Neuron (in vitro differentiated cells): ENCODE measurements at regions not wholly inside any gene's neighbourhood (a gene's known extent, or its start where the extent isn't known, plus 50 kb on each side); places are given as distances from the start of the nearest gene placed in this dataset.

Source experiments
- H2AFZ ChIP-seq: one replicate; pipeline ENCODE4 v1.6.1; 2013; ENCODE audit warnings: low read depth, mild to moderate bottlenecking, inconsistent platforms, low read length, moderate library complexity
- H3K27me3 ChIP-seq: one replicate; pipeline ENCODE4 v1.6.1; 2013; ENCODE audit warnings: low read length; ENCODE audit not compliant: insufficient read depth
- H3K36me3 ChIP-seq: one replicate; pipeline ENCODE4 v1.6.1; 2013; ENCODE audit warnings: low read length; ENCODE audit not compliant: insufficient read depth
- H3K4me1 ChIP-seq: one replicate; pipeline ENCODE4 v1.6.1; 2013; ENCODE audit warnings: low read length; ENCODE audit not compliant: insufficient read depth
- H3K4me3 ChIP-seq: 2 replicates; pipeline ENCODE4 v1.5.1; 2013; ENCODE audit warnings: mild to moderate bottlenecking, low read length, moderate library complexity
- H3K9me3 ChIP-seq: one replicate; pipeline ENCODE4 v1.6.1; 2013; ENCODE audit warnings: low read length

- H3K4me3 ChIP-seq, result no peak overlapping the region
- H2AFZ ChIP-seq, result no peak overlapping the region
- H3K27me3 ChIP-seq, result no peaks in the 10 kb centered on the region
- no peaks in the 10 kb centered on the region for H3K36me3 ChIP-seq
- H3K9me3 ChIP-seq, result no peaks in the 10 kb centered on the region
- H3K4me1 ChIP-seq, result no peaks in the 10 kb centered on the region
These were observed 603.4 kb upstream of the CDH11 start for GRCh38 chr16:65725156-65725845.

GRCh38 chr16:65722429-65722828 is 600.6 kb upstream of the CDH11 start:
- Histone ChIP-seq H2AFZ (no peak overlapping the region), H3K4me1 (no peaks in the 10 kb centered on the region), H3K27me3 (no peaks in the 10 kb centered on the region), H3K36me3 (no peaks in the 10 kb centered on the region), H3K4me3 (no peak overlapping the region), H3K9me3 (no peaks in the 10 kb centered on the region)

DNA sequence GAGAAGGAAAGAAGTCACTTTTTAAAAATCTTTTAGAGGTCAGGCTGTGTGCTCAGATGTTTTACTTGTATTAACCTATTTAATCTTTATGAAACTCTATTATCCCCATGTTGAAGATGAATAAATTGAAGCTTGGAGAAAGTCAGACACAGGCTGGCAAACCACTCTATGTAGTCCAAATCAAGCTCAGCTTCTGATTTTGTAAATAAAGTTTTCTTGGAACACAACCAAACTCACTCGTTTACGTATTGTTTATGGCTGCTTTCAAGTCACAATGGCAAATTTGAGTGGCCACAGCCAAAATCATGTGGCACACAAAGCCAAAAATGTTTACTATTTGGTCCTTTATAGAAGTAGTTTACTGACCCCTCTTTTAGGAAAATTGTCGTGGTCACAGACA is 596.0 kb upstream of the CDH11 start:
- Histone ChIP-seq H2AFZ (no peak overlapping the region), H3K36me3 (no peaks in the 10 kb centered on the region), H3K4me3 (no peak overlapping the region), H3K9me3 (no peaks in the 10 kb centered on the region), H3K27me3 (no peaks in the 10 kb centered on the region), H3K4me1 (no peaks in the 10 kb centered on the region)

DNA sequence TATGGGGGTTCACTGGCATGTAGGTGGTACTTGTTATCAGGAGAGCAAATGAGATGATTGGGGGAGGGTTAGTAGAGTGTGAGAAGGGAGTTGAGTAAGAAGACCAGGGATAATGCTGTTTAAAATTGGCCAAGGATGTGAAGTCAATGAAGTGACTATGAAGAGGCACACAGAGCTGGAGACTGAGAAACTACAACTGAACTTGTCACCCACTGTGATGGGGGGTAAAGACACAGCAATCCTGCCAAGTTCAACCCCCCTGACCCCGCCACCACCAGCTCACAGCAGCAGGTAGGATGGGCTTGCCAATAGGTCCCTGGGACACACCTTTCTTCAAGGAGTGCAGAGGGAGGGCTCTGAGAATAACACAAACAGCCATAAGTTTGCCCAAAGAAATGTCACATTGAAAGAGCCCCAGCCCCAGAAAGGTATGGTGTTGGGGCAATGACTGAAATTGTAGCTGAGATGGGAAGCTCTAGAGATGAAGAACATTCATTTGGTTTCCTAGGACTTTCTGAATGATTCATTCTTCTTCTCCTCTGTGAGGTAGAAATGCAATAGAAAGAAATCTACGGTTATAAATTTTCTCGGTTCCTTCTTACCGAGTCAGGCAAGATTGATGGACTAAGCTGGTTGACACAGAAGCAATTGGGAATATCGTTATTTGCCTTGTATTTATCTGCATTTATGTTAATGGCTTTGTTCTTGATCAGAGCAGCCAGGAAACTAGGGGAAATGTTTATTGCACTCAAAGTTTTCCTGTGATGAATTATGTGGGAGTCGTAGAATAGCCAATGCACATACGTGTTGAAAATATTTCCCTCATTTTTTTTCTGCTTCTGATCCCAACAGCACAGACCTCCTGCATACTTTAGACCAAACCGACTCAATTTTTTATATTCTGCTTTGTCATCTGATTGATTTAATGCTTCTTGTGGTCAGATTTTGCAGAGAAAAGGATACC is 595.2 kb upstream of the CDH11 start:
- Histone ChIP-seq H3K9me3 (no peaks in the 10 kb centered on the region), H3K36me3 (no peaks in the 10 kb centered on the region), H3K4me3 (no peak overlapping the region), H3K4me1 (no peaks in the 10 kb centered on the region), H3K27me3 (no peaks in the 10 kb centered on the region), H2AFZ (no peak overlapping the region)

- H3K36me3 ChIP-seq, result no peaks in the 10 kb centered on the region
- H3K4me1 ChIP-seq, result no peaks in the 10 kb centered on the region
- no peaks in the 10 kb centered on the region for H3K27me3 ChIP-seq
- H3K4me3 ChIP-seq, result no peak overlapping the region
- no peaks in the 10 kb centered on the region for H3K9me3 ChIP-seq
- H2AFZ ChIP-seq, result no peak overlapping the region
These were observed 591.4 kb upstream of the CDH11 start for GRCh38 chr16:65713181-65713808.

GRCh38 chr16:65710107-65710506 is 588.2 kb upstream of the CDH11 start:
- Histone ChIP-seq H3K27me3 (no peaks in the 10 kb centered on the region), H3K4me1 (no peaks in the 10 kb centered on the region), H3K36me3 (no peaks in the 10 kb centered on the region), H3K9me3 (no peaks in the 10 kb centered on the region), H2AFZ (no peak overlapping the region), H3K4me3 (no peak overlapping the region)

DNA sequence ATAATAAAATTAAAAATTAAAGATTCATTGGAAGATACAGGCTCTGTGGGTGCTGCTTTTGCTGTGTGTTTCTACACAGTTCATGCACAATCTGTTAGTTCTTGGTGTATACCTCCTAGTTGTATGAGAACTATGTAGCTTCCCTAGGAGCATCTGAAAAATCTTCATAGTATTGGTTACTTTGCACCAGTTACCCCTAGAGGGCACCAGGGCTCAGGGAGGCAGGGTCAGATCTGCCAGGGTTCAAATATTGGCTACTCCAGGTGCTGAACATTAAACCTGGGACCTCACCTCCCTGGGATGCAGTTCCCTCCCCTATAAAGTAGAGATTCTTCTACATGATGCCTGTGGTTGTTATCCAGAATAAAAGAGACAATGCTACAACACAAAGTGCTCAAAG is 583.0 kb upstream of the CDH11 start:
- no peaks in the 10 kb centered on the region for H3K9me3 ChIP-seq
- no peaks in the 10 kb centered on the region for H3K36me3 ChIP-seq
- no peak overlapping the region for H3K4me3 ChIP-seq
- no peaks in the 10 kb centered on the region for H3K4me1 ChIP-seq
- no peaks in the 10 kb centered on the region for H3K27me3 ChIP-seq
- no peak overlapping the region for H2AFZ ChIP-seq

DNA sequence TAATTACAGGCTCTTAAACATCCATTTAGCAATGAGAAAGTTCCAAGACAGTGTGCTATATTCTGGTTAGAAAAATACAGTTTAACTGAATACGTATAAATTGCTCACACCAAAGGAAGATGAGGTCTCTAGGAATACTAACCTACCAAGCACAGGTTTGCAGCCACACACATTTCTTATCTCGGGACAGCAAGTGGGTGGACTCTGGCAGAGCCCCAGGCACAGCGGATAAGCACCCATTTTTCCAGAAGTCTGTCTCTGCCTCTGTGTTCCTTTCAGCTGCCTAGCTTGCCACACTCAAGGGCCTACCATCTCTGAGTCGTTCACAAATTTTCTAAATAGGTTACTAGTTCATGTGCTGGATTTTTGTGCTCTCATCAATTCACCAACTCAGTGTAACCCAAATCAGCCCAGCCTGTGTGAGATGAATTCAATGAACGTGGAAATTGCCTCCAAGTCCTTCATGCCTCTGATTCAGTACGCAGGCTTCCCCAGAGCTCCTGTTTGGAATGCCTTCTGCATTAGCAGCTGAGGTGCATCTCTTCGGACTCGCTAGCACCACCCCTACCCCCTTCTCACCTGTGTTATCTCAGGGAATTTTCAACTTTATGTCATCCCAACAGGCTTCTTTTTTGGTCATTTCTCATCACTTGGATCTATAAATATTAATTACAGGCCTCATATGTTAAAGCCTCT is 581.0 kb upstream of the CDH11 start:
- H3K4me1 ChIP-seq, result no peaks in the 10 kb centered on the region
- H3K36me3 ChIP-seq, result no peaks in the 10 kb centered on the region
- no peaks in the 10 kb centered on the region for H3K9me3 ChIP-seq

GRCh38 chr16:65700596-65700995 is 578.7 kb upstream of the CDH11 start:
- H3K27me3 ChIP-seq, result no peaks in the 10 kb centered on the region
- H2AFZ ChIP-seq, result no peak overlapping the region
- no peaks in the 10 kb centered on the region for H3K9me3 ChIP-seq
- no peaks in the 10 kb centered on the region for H3K36me3 ChIP-seq
- H3K4me1 ChIP-seq, result no peaks in the 10 kb centered on the region
- no peak overlapping the region for H3K4me3 ChIP-seq

More for the DNA sequence above, 581.0 kb upstream of the CDH11 start:
- Histone ChIP-seq H3K4me3 (no peak overlapping the region), H3K27me3 (no peaks in the 10 kb centered on the region), H2AFZ (no peak overlapping the region)

- no peaks in the 10 kb centered on the region for H3K9me3 ChIP-seq
- H2AFZ ChIP-seq, result no peak overlapping the region
- H3K4me1 ChIP-seq, result no peaks in the 10 kb centered on the region
- H3K4me3 ChIP-seq, result no peak overlapping the region
- no peaks in the 10 kb centered on the region for H3K36me3 ChIP-seq
- no peaks in the 10 kb centered on the region for H3K27me3 ChIP-seq
These were observed 577.0 kb upstream of the CDH11 start for GRCh38 chr16:65698791-65699321.

- H3K9me3 ChIP-seq, result no peaks in the 10 kb centered on the region
- H2AFZ ChIP-seq, result no peak overlapping the region
- H3K4me3 ChIP-seq, result no peak overlapping the region
- no peaks in the 10 kb centered on the region for H3K36me3 ChIP-seq
- H3K4me1 ChIP-seq, result no peaks in the 10 kb centered on the region
- H3K27me3 ChIP-seq, result no peaks in the 10 kb centered on the region
These were observed 575.7 kb upstream of the CDH11 start for GRCh38 chr16:65697521-65697920.

GRCh38 chr16:65697065-65697464 is 575.2 kb upstream of the CDH11 start:
- Histone ChIP-seq H3K36me3 (no peaks in the 10 kb centered on the region), H3K4me1 (no peaks in the 10 kb centered on the region), H3K27me3 (no peaks in the 10 kb centered on the region), H2AFZ (no peak overlapping the region), H3K9me3 (no peaks in the 10 kb centered on the region), H3K4me3 (no peak overlapping the region)
